K562 (cell line): ENCODE measurements at regions not wholly inside any gene's neighbourhood (a gene's known extent, or its start where the extent isn't known, plus 50 kb on each side); places are given as distances from the start of the nearest gene placed in this dataset.
A peak's percentile ranks its signal among the peaks of the same experiment; 100 is the strongest.

Experiments
- ADNP ChIP-seq: fragments of 200-800 bp; sonication (Bioruptor generic); IDR thresholded peaks from 2 replicates; pipeline ENCODE4 v1.6.1; 2016; ENCODE audit warnings: missing genetic modification characterization, missing compliant biosample characterization
- BRD9 ChIP-seq: fragments of 450-650 bp; IDR thresholded peaks from 2 replicates; pipeline ENCODE4 v1.6.1; 2018; ENCODE audit warnings: low read depth; ENCODE audit not compliant: partially characterized antibody
- DPF2 ChIP-seq: fragments of 450-650 bp; IDR thresholded peaks from 2 replicates; pipeline ENCODE4 v1.6.1; 2016
- ESRRB ChIP-seq: fragments of 250-450 bp; sonication (Bioruptor Pico); IDR thresholded peaks from 2 replicates; pipeline ENCODE4 v1.5.0; 2020; ENCODE audit warnings: mild to moderate bottlenecking, moderate library complexity, borderline replicate concordance
- FOXK1 ChIP-seq: sonication (generic); formaldehyde crosslinking; IDR thresholded peaks from 2 replicates; pipeline ENCODE4 v1.8.0; 2022; ENCODE audit warnings: missing genetic modification reagents, mild to moderate bottlenecking, borderline replicate concordance
- KLF10 ChIP-seq: fragments of 250-450 bp; sonication (Bioruptor Pico); IDR thresholded peaks from 2 replicates; pipeline ENCODE4 v1.6.1; 2021; ENCODE audit warnings: matching md5 sums
- NFATC3 ChIP-seq: fragments of 450-650 bp; IDR thresholded peaks from 2 replicates; pipeline ENCODE4 v1.6.1; 2017; ENCODE audit warnings: mild to moderate bottlenecking
- SMARCA4 ChIP-seq: fragments of 450-650 bp; IDR thresholded peaks from 2 replicates; pipeline ENCODE4 v1.6.1; 2016
- SRSF3 ChIP-seq: fragments of 200-400 bp; formaldehyde crosslinking; IDR thresholded peaks from 2 replicates; pipeline ENCODE4 v1.6.1; 2016; ENCODE audit warnings: mild to moderate bottlenecking, low read length, moderate library complexity; ENCODE audit not compliant: insufficient read depth
- TEAD1 ChIP-seq, 2 experiments: fragments of 450-650 bp in 1 of 2; sonication (generic) in 1 of 2; formaldehyde crosslinking; IDR thresholded peaks; 2 replicates each; pipeline versions ENCODE4 v1.4.0 to v1.8.0; 2020 to 2022; ENCODE audit warnings: mild to moderate bottlenecking in 2 of 2, missing genetic modification reagents in 1 of 2
- TEAD4 ChIP-seq, 2 experiments: sonication (generic) in 1 of 2; formaldehyde crosslinking in 1 of 2; IDR thresholded peaks; 2 replicates each; pipeline versions ENCODE4 v1.6.1 to v1.8.0; 2012 to 2022; ENCODE audit warnings: borderline replicate concordance in 1 of 2, inconsistent platforms in 1 of 2, low read length in 1 of 2, mild to moderate bottlenecking in 1 of 2, missing genetic modification reagents in 1 of 2
- ZBTB17 ChIP-seq: fragments of 450-650 bp; formaldehyde crosslinking; IDR thresholded peaks from 2 replicates; pipeline ENCODE4 v1.4.0; 2020; ENCODE audit warnings: mild to moderate bottlenecking
- ZNF436 ChIP-seq: fragments of 250-450, 450-650 bp; sonication (Bioruptor Pico); formaldehyde crosslinking; IDR thresholded peaks from 2 replicates; pipeline ENCODE4 v1.7.0; 2020; ENCODE audit warnings: mild to moderate bottlenecking
- TF ChIP-seq, protein P1 (sequence below): sonication (generic); formaldehyde crosslinking; IDR thresholded peaks from 2 replicates; pipeline ENCODE4 v1.8.0; 2022; ENCODE audit warnings: mild to moderate bottlenecking, missing genetic modification reagents, borderline replicate concordance
- TF ChIP-seq, protein P2 (sequence below): sonication (generic); formaldehyde crosslinking; IDR thresholded peaks from 2 replicates; pipeline ENCODE4 v1.8.0; 2022; ENCODE audit warnings: mild to moderate bottlenecking, missing genetic modification reagents
- TF ChIP-seq, protein P3 (sequence below): sonication (generic); formaldehyde crosslinking; IDR thresholded peaks from 2 replicates; pipeline ENCODE4 v1.8.0; 2023; ENCODE audit warnings: mild to moderate bottlenecking, missing genetic modification reagents
- TF ChIP-seq, protein P4 (sequence below): fragments of 200-800 bp; sonication (Bioruptor generic); IDR thresholded peaks from 2 replicates; pipeline ENCODE4 v1.6.1; 2017; ENCODE audit warnings: missing genetic modification characterization, missing compliant biosample characterization
- TF ChIP-seq, protein P5 (sequence below): fragments of 450-650 bp; IDR thresholded peaks from 2 replicates; pipeline ENCODE4 v1.6.1; 2016; ENCODE audit warnings: missing biosample characterization, missing genetic modification characterization
- TF ChIP-seq, protein P6 (sequence below): fragments of 450-650 bp; IDR thresholded peaks from 2 replicates; pipeline ENCODE4 v1.6.1; 2016; ENCODE audit warnings: antibody characterized with exemption

DNA sequence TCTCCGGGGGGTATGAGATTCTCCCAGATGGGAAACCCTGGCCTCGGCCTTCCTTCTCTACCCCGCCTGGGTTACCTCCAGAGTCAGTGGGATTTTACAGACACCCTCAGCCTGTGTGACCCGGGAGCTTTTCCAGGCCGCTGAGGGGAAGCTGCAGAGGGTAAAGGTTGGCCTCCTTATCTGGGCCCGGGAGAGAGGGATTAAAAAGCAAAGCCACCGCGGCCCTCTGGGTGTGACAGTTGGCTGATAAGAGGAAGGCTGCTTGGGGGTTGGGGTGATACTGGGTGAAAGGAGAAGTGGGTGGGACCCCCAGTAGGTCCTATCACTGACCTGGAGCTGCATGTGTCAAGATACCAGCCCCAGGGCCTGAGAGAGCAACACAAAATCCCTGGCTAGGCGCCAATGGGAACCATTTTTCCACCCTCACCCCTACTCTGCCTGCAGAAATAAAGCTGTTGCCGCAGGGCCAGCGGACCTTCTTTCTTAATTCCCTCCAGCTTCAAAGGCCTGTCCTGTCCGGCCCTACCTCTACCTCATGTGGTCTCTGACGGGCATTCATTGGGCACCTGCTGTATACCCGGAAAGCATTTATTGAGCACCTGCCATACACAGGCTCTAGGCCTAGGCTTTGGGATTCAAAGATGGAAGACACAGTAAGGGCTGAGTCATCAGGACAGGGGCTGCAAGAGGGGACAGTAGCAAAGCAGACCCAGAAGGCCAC is 77.6 kb upstream of the GSE1 start (continued):
- TF ChIP-seq ZBTB17 (no peak; the same call in 1 of the 2 replicates), FOXK1 (CRISPR knock-in tag) (peak; percentile 37; the same call in 1 of the 2 replicates), KLF10 (no peak), ZNF436 (CRISPR knock-in tag) (0 out of 2 replicates have a peak, but pooled peaks have one; percentile 22), ADNP (peak; percentile 93), NFATC3 (peak; percentile 80; the same call in 1 of the 2 replicates), BRD9 (peak; percentile 59), DPF2 (peak; percentile 100), SRSF3 (no peak), TEAD4 (IDR thresholded peaks at IDR 0.05; ENCODE audit: low read length) (peak; percentile 99), TEAD4 (CRISPR knock-in tag; IDR thresholded peaks at IDR 0.05; ENCODE audit: borderline replicate concordance) (no peak), SMARCA4 (peak; percentile 100), TEAD1 (CRISPR knock-in tag; IDR thresholded peaks at IDR 0.05) (peak; percentile 13 to 83; a peak in 2 of 4 replicates), ESRRB (CRISPR knock-in tag) (no peak)
- TF ChIP-seq, protein P1, sequence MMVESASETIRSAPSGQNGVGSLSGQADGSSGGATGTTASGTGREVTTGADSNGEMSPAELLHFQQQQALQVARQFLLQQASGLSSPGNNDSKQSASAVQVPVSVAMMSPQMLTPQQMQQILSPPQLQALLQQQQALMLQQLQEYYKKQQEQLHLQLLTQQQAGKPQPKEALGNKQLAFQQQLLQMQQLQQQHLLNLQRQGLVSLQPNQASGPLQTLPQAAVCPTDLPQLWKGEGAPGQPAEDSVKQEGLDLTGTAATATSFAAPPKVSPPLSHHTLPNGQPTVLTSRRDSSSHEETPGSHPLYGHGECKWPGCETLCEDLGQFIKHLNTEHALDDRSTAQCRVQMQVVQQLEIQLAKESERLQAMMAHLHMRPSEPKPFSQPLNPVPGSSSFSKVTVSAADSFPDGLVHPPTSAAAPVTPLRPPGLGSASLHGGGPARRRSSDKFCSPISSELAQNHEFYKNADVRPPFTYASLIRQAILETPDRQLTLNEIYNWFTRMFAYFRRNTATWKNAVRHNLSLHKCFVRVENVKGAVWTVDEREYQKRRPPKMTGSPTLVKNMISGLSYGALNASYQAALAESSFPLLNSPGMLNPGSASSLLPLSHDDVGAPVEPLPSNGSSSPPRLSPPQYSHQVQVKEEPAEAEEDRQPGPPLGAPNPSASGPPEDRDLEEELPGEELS (CRISPR knock-in tag) = peak; percentile 59; the same call in 1 of the 2 replicates
- TF ChIP-seq, protein P2, sequence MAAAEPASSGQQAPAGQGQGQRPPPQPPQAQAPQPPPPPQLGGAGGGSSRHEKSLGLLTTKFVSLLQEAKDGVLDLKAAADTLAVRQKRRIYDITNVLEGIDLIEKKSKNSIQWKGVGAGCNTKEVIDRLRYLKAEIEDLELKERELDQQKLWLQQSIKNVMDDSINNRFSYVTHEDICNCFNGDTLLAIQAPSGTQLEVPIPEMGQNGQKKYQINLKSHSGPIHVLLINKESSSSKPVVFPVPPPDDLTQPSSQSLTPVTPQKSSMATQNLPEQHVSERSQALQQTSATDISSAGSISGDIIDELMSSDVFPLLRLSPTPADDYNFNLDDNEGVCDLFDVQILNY = no peak
- TF ChIP-seq, protein P3, sequence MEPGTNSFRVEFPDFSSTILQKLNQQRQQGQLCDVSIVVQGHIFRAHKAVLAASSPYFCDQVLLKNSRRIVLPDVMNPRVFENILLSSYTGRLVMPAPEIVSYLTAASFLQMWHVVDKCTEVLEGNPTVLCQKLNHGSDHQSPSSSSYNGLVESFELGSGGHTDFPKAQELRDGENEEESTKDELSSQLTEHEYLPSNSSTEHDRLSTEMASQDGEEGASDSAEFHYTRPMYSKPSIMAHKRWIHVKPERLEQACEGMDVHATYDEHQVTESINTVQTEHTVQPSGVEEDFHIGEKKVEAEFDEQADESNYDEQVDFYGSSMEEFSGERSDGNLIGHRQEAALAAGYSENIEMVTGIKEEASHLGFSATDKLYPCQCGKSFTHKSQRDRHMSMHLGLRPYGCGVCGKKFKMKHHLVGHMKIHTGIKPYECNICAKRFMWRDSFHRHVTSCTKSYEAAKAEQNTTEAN = 0 out of 2 replicates have a peak, but pooled peaks have one; percentile 58
- TF ChIP-seq, protein P4, sequence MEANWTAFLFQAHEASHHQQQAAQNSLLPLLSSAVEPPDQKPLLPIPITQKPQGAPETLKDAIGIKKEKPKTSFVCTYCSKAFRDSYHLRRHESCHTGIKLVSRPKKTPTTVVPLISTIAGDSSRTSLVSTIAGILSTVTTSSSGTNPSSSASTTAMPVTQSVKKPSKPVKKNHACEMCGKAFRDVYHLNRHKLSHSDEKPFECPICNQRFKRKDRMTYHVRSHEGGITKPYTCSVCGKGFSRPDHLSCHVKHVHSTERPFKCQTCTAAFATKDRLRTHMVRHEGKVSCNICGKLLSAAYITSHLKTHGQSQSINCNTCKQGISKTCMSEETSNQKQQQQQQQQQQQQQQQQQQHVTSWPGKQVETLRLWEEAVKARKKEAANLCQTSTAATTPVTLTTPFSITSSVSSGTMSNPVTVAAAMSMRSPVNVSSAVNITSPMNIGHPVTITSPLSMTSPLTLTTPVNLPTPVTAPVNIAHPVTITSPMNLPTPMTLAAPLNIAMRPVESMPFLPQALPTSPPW = peak; percentile 97
- TF ChIP-seq, protein P5, sequence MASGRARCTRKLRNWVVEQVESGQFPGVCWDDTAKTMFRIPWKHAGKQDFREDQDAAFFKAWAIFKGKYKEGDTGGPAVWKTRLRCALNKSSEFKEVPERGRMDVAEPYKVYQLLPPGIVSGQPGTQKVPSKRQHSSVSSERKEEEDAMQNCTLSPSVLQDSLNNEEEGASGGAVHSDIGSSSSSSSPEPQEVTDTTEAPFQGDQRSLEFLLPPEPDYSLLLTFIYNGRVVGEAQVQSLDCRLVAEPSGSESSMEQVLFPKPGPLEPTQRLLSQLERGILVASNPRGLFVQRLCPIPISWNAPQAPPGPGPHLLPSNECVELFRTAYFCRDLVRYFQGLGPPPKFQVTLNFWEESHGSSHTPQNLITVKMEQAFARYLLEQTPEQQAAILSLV (tag) = 0 out of 2 replicates have a peak, but pooled peaks have one; percentile 55
- TF ChIP-seq, protein P6, sequence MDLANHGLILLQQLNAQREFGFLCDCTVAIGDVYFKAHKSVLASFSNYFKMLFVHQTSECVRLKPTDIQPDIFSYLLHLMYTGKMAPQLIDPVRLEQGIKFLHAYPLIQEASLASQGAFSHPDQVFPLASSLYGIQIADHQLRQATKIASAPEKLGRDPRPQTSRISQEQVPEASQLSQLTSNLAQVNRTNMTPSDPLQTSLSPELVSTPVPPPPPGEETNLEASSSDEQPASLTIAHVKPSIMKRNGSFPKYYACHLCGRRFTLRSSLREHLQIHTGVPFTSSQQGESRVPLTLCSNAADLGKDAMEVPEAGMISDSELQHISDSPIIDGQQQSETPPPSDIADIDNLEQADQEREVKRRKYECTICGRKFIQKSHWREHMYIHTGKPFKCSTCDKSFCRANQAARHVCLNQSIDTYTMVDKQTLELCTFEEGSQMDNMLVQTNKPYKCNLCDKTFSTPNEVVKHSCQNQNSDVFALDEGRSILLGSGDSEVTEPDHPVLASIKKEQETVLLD = peak; percentile 90
